SJCRH30 (cell line): ENCODE measurements at regions not wholly inside any gene's neighbourhood (a gene's known extent, or its start where the extent isn't known, plus 50 kb on each side); places are given as distances from the start of the nearest gene placed in this dataset.
"Not testable (repeated sequence)": the region's sequence is repeated elsewhere in the genome, so short reads cannot be mapped to it uniquely, and the experiment has no call there.

Experiments used
- DNase-seq, 2 experiments: peaks; one replicate each; pipeline ENCODE4 v3.0.0-alpha.2; 2015 to 2020
- H3K27ac ChIP-seq: fragments of 250-450 bp; sonication (Bioruptor Pico); 2 replicates; pipeline ENCODE4 v1.5.1; 2020; ENCODE audit warnings: mild to moderate bottlenecking, moderate library complexity
- H3K27me3 ChIP-seq: fragments of 250-450 bp; sonication (Bioruptor Pico); 2 replicates; pipeline ENCODE4 v1.5.1; 2020; ENCODE audit warnings: mild to moderate bottlenecking, moderate library complexity
- H3K36me3 ChIP-seq: fragments of 250-450 bp; sonication (Bioruptor Pico); 2 replicates; pipeline ENCODE4 v1.5.1; 2020; ENCODE audit warnings: mild to moderate bottlenecking, moderate library complexity
- H3K4me1 ChIP-seq: fragments of 250-450 bp; sonication (Bioruptor Pico); 2 replicates; pipeline ENCODE4 v1.5.1; 2020; ENCODE audit warnings: mild to moderate bottlenecking, moderate library complexity
- H3K4me3 ChIP-seq: fragments of 250-450 bp; sonication (Bioruptor Pico); 2 replicates; pipeline ENCODE4 v1.5.1; 2020; ENCODE audit warnings: mild to moderate bottlenecking, moderate library complexity
- H3K9me3 ChIP-seq: fragments of 250-450 bp; sonication (Bioruptor Pico); replicated peaks from 2 replicates; pipeline ENCODE4 v1.5.1; 2020; ENCODE audit warnings: mild to moderate bottlenecking, moderate library complexity

DNA sequence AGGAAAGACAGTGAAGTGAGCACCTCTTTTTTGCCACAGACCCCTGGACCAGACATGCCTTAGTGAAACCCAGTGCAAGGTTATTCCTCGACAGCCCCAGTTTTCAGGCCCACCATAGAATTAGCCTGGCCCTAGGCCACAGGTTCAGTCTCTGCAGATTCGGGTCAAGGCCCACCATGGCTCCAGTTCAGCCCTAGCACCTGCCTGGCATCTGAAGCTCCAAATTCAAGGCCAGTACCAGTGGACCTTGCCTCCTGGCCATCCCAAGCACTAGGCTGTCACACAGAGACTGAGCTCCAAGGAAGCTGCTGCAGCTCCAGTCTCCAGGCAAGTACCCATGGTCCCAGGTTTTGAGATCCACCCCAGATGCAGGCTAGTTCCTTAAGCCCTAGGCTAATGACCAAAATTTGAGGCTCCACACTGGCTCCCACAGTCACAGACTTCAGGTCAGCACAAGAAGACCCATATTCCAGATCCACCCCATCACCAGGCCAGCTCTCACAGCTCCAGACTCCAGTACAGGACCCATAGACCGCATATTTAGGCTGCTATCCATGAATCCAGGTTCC, 877.5 kb upstream of the ADGRB3 start:
- Histone ChIP-seq H3K4me1 (no peaks in the 10 kb centered on the region), H3K27me3 (no peaks in the 10 kb centered on the region), H3K9me3 (no peaks in the 10 kb centered on the region), H3K36me3 (no peaks in the 10 kb centered on the region), H3K27ac (no peak overlapping the region), H3K4me3 (no peak overlapping the region)
- DNase-seq: no peak

DNA sequence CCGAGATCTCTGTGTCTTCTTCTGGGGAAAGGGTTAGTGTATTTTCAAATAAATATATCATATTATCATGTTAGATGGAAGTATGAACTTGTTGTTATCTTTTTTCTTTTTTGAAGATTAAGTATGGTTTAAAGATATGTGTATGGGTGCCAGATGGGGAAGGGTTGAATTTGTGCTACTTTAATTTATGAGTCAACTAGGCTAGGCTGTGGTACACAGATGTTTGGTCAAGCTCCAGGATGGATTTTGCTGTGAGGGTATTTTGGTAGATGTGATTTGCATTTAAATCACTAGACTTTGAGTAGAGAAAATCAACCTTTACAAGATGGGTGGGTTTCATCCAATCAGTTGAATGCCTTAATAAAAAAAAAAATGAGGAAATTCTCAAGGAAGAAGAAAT, 886.6 kb upstream of the ADGRB3 start:
- Histone ChIP-seq H3K27me3 (no peaks in the 10 kb centered on the region; the same call in 1 of the 2 replicates), H3K4me1 (no peaks in the 10 kb centered on the region), H3K9me3 (no peaks in the 10 kb centered on the region; the same call in 1 of the 2 replicates), H3K27ac (no peak overlapping the region), H3K36me3 (no peaks in the 10 kb centered on the region), H3K4me3 (no peak overlapping the region)
- no peak for DNase-seq

DNA sequence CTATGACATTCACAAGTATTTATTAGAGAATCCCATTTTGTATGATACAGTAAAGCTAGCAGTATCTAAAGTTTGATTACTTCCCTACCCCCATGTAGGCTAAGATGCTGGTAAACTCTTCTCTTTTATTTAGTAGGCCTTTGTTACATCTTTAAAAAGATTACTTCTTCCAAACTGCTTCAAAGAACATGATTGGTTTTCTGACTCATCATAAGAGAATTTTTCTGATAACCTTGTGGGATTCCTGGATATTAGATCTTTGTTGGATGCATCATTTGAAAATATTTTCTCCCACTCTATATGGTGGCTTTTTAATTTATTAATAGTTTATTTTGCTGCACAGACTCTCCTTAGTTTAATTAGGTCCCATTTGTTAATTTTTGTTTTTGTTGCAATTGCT, 898.3 kb upstream of the ADGRB3 start:
- DNase-seq: no peak
- Histone ChIP-seq H3K4me3 (no peak overlapping the region), H3K27ac (no peak overlapping the region), H3K4me1 (no peaks in the 10 kb centered on the region), H3K36me3 (no peaks in the 10 kb centered on the region), H3K9me3 (no peaks in the 10 kb centered on the region), H3K27me3 (no peaks in the 10 kb centered on the region)

DNA sequence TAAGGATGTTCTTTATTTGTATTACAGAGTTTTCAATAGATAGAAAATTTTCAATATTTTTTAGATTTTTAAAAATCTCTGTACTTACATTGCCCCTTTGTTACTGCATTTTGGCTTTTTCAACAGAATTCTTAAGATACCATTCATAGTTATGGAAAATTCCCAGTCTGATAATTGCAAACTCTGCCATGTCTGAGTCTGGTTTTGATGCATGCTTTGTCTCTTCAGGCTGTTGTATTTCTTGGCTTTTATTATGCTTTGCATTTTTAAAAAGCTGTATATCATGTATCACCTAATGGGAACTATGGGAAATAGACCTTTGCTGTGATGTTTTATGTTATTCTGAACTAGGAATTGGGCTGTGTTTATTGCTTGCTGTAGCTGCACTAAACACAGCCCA, 898.9 kb upstream of the ADGRB3 start:
- Histone ChIP-seq H3K4me1 (no peaks in the 10 kb centered on the region), H3K4me3 (no peak overlapping the region), H3K27me3 (no peaks in the 10 kb centered on the region), H3K27ac (no peak overlapping the region), H3K9me3 (no peaks in the 10 kb centered on the region), H3K36me3 (no peaks in the 10 kb centered on the region)
- DNase-seq: no peak

DNA sequence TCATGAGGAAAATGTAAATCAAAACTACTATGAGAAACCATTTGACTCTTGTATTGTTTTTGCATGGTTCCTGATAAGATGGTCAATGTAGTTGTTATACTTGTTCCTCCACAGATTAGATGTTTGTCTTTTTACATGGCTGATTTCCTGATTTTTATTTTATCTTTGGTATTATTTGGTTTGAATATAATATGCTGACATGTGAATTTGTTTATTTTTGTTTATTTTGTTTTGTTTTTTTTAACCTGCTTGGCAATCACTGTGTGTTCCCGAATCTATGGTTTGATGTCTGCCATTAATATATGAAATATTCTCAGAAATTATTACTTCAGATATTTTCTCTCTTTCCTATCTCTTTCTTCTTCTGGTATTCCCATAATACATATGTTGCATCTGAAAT, 899.5 kb upstream of the ADGRB3 start:
- Histone ChIP-seq H3K4me3 (no peak overlapping the region), H3K36me3 (no peaks in the 10 kb centered on the region), H3K9me3 (no peaks in the 10 kb centered on the region), H3K27ac (no peak overlapping the region), H3K4me1 (no peaks in the 10 kb centered on the region), H3K27me3 (no peaks in the 10 kb centered on the region)
- DNase-seq: no peak

DNA sequence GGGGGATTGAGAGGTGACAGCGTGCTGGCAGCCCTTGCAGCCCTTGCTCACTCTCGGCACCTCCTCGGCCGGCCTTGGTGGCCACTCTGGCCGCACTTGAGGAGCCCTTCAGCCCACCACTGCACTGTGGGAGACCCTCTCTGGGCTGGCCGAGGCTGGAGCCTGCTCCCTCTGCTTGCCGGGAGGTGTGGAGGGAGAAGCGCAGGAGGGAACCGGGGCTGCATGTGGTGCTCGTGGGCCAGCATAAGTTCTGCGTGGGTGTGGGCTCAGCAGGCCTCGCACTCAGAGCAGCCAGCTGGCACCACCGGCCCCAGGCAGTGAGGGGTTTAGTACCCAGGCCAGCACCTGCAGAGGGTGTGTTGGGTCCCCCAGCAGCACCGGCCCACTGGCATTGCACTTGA, 912.2 kb upstream of the ADGRB3 start:
- H3K36me3 ChIP-seq: no peaks in the 10 kb centered on the region
- no peak for DNase-seq
- H3K27me3 ChIP-seq: no peaks in the 10 kb centered on the region
- no peaks in the 10 kb centered on the region for H3K9me3 ChIP-seq
- no peak overlapping the region for H3K4me3 ChIP-seq
- H3K27ac ChIP-seq: no peak overlapping the region
- no peaks in the 10 kb centered on the region for H3K4me1 ChIP-seq

DNA sequence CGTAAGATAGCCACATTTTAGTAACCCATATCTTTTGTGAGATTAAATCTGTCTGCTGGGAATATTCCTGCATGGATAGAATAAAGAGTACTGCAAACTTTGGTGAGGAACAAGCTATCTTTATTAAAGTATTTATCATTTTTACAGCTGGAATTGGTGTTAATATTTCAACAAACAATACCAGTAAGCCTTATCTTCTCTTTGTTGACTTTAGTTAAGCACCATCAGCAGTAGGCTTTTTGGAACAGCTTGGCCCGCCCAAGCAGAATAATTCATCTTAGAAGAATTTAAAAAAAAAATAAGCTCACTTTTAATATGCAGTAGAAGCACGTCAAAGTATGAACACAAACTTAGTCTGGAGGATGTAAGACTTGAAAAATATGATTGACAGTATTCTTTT, 917.8 kb upstream of the ADGRB3 start:
- Histone ChIP-seq H3K27ac (no peak overlapping the region), H3K9me3 (no peaks in the 10 kb centered on the region), H3K36me3 (no peaks in the 10 kb centered on the region), H3K4me1 (no peaks in the 10 kb centered on the region), H3K4me3 (no peak overlapping the region), H3K27me3 (no peaks in the 10 kb centered on the region)
- no peak for DNase-seq

DNA sequence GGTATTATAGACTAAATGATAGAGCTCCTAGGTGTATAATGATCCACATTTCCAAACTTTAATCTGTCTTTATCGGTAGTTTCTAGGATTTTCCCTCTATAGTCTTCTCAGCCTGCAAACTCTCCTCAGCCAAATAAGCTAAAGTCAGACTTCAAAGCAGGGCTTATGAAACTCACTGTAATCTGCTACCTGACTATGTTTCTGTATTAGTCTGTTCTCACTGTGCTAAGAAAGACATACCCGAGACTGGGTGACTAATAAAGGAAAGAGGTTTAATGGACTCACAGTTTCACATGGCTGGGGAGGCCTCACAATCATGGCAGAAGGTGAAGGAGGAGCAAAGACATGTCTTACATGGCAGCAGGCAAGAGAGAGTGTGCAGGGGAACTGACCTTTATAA, 928.7 kb upstream of the ADGRB3 start:
- H3K4me1 ChIP-seq: no peaks in the 10 kb centered on the region
- H3K27me3 ChIP-seq: no peaks in the 10 kb centered on the region
- H3K9me3 ChIP-seq: no peaks in the 10 kb centered on the region
- no peaks in the 10 kb centered on the region for H3K36me3 ChIP-seq
- DNase-seq: no peak
- no peak overlapping the region for H3K27ac ChIP-seq
- H3K4me3 ChIP-seq: no peak overlapping the region

DNA sequence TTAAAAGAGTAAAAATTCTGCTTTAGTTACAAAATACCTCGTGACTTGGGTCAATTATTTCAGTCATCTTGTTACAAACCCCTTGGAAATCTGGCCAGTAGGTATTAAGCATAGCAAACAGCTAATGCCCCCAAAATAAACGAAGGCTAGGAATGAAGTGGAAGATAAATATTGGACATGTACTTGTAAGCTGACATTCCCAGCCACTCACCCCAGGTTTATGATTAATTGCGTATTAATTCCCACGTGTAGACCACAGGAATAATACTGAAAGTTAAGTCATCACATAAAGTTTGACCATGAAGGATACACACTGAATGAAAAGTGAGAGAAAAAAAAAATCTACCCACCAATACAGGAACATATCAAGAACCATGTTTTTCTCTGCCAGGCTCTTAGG, 936.5 kb upstream of the ADGRB3 start:
- DNase-seq: no peak

DNA sequence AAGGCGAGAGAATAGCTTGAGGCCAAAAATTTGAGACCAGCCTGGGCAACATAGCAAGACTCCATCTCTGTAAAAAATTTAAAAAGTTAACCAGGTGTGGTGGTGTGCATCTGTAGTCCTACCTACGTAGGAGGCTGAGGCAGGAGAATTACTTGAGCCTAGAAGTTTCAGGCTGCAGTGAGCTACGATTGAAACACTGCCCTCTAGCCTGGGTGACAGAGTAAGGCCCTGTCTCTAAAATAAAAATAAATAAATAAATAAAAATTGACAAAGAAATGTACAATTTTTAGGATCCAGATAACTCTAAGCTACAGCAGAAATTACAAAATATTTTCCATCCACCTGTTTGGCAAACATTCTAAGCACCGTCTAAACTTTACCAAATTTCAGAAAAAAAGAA, 941.0 kb upstream of the ADGRB3 start:
- Histone ChIP-seq H3K27me3 (no peaks in the 10 kb centered on the region), H3K36me3 (no peaks in the 10 kb centered on the region), H3K9me3 (no peaks in the 10 kb centered on the region), H3K4me1 (no peaks in the 10 kb centered on the region), H3K27ac (no peak overlapping the region), H3K4me3 (no peak overlapping the region)
- peak in 1 of 2 experiments; percentile 3 for DNase-seq

More for the DNA sequence above, 936.5 kb upstream of the ADGRB3 start:
- H3K36me3 ChIP-seq: no peaks in the 10 kb centered on the region
- no peak overlapping the region for H3K27ac ChIP-seq
- H3K9me3 ChIP-seq: no peaks in the 10 kb centered on the region
- H3K27me3 ChIP-seq: no peaks in the 10 kb centered on the region
- no peak overlapping the region for H3K4me3 ChIP-seq
- no peaks in the 10 kb centered on the region for H3K4me1 ChIP-seq

DNA sequence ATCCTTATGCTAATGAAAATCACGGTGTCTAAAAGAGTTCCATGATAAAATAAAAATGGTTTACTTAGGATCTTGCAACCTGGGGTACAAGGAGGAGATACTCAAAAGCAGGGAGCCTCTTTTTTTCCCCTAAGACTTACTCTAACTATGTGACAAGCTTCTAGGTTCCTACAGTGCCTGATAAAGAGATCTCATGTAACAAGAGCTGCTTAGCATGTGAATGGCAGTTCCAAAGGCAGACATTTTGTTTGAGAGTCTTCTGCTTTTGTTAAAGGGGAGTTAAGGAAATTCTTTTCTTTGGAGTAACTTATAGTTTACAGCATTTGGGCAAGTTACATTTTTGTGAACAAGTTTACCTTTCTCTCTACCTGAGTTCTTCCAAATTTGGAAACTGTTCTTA, 945.8 kb upstream of the ADGRB3 start:
- H3K27ac ChIP-seq: no peak overlapping the region
- no peaks in the 10 kb centered on the region for H3K4me1 ChIP-seq
- no peak overlapping the region for H3K4me3 ChIP-seq
- H3K27me3 ChIP-seq: no peaks in the 10 kb centered on the region
- no peaks in the 10 kb centered on the region for H3K9me3 ChIP-seq
- no peaks in the 10 kb centered on the region for H3K36me3 ChIP-seq
- no peak for DNase-seq

DNA sequence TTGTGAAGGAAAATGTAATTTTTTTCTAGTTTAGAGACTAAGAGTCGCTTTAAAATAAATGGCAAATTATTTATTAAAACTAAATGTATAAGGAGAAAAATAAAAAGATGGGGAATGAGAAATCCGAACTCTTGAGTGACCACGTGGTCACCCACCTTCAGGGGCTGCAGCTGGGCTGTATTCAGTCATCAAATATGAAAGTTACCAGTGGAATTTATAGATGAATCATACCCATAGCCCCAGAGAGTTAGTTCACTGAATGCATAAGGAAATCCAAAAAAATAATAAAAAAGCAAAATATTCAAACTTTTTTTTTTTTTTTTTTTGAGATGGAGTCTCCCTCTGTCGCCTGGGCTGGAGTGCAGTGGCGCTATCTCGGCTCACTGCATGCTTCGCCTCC, 947.7 kb upstream of the ADGRB3 start:
- Histone ChIP-seq H3K4me3 (no peak overlapping the region), H3K4me1 (no peaks in the 10 kb centered on the region), H3K27me3 (no peaks in the 10 kb centered on the region), H3K36me3 (no peaks in the 10 kb centered on the region), H3K27ac (no peak overlapping the region), H3K9me3 (no peaks in the 10 kb centered on the region)
- DNase-seq: no peak

DNA sequence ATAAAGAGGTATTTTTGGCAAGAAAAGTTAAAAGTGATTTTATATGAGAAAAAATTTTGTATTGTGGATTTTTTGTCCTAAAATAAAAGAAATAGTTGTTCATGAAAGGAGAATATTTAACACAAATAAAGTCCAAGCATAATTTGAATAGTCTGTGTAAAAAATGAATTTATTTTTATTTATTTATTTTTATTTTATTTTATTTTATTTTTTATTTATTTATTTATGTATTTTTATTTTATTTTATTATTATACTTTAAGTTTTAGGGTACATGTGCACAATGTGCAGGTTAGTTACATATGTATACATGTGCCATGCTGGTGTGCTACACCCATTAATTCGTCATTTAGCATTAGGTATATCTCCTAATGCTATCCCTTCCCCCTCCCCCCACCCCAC, 948.9 kb upstream of the ADGRB3 start:
- not testable (repeated sequence) for H3K9me3 ChIP-seq, H3K27me3 ChIP-seq, H3K4me3 ChIP-seq, H3K4me1 ChIP-seq, H3K36me3 ChIP-seq, DNase-seq, H3K27ac ChIP-seq

DNA sequence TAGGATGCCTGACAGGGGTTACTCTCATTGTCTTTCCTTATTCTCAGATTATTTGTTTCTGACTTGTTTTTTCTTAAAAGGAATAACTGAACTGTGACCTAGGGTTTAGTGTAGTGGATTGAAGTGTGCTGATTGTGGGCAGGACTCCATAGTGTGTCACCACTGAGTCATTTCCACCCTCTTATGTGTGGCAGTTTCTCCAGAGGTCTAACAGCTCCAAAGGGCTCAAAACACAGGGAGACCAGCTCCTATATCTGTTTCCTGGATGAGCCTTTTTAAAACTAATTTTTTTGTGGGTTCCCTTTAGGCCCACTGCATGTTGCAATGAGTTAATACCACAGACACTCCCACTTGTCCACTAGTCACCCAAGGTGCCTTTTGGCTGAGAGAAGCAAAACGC, 951.1 kb upstream of the ADGRB3 start:
- Histone ChIP-seq H3K9me3 (no peaks in the 10 kb centered on the region), H3K27ac (no peak overlapping the region), H3K4me1 (no peaks in the 10 kb centered on the region), H3K27me3 (no peaks in the 10 kb centered on the region), H3K4me3 (no peak overlapping the region), H3K36me3 (no peaks in the 10 kb centered on the region)
- no peak for DNase-seq

DNA sequence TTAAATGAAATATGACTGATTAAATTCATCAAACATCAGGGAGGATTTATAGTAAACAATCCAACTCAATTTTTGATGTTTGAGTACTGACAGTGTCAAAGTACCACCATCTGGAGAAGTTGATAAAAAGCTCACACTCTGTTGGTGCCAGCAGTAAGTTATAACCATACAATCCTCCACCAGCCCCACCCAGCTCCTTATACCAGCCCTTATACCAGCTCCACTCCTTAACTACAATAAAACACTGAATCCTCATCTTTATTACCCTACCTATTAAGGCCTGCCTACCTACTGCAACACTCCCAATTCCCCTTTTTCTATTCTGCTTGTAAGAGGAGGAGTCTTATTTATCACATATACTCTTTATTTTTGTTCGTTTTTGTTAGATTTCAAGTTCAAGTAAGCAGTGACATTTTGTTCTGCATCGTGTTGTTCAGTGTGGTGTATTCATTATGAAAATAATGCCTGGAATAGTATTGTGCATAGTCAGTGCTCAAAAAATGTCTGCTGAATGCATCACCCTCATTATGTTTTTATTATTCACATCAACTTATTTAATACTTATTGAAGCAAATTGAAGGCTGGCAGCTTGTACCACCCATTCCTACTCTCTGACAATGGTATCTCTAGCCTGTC, 954.7 kb upstream of the ADGRB3 start:
- H3K27ac ChIP-seq: no peak overlapping the region
- H3K4me3 ChIP-seq: no peak overlapping the region
- H3K27me3 ChIP-seq: no peaks in the 10 kb centered on the region
- H3K36me3 ChIP-seq: no peaks in the 10 kb centered on the region
- no peak for DNase-seq
- H3K9me3 ChIP-seq: no peaks in the 10 kb centered on the region
- no peaks in the 10 kb centered on the region for H3K4me1 ChIP-seq

DNA sequence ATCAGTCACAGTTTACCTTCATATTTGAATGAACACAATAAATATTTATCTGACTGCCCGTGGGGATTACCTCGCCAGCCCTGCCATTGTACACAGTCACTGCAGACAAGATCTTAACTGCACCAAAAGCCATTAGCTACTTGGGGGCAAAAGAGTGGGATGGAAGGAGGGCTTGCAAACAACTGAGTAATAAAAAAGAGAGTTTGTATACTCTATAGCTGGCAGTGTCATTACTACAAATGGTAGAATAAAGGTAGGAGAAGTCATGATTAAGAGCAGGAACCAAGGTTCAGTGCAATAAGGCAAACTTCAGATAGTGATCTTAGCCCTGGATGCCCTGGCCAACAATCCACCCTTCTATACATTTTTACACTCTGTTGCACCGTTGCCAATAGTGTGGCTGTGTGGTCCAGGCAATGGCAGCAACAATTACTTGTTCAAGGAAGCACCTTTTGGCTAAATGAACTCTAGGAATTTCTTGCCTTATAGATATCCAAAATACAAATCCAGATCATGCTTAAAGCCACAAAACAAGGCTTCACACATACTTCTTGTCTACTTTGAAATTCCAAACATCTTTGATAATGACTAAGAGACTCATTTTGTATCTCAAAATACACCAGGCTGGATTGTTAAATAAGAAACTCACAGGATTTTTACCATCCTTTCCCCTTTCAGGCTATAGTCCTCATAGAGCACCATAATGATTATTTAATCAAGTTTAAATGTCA, 955.4 kb upstream of the ADGRB3 start:
- DNase-seq: no peak

More for the DNA sequence above, 955.4 kb upstream of the ADGRB3 start:
- Histone ChIP-seq H3K27ac (no peak overlapping the region), H3K4me3 (no peak overlapping the region), H3K27me3 (no peaks in the 10 kb centered on the region), H3K4me1 (no peaks in the 10 kb centered on the region), H3K9me3 (no peaks in the 10 kb centered on the region), H3K36me3 (no peaks in the 10 kb centered on the region)
